HG02763 (cell line): ENCODE measurements at regions not wholly inside any gene's neighbourhood (a gene's known extent, or its start where the extent isn't known, plus 50 kb on each side); places are given as distances from the start of the nearest gene placed in this dataset.
"Not testable (repeated sequence)": the region's sequence is repeated elsewhere in the genome, so short reads cannot be mapped to it uniquely, and the experiment has no call there.

Experiments used
- ATAC-seq: cut with Tn5 transposase; IDR thresholded peaks from one replicate; pipeline ENCODE4 v1.9.1; 2021; ENCODE audit warnings: mild to moderate bottlenecking, moderate library complexity; ENCODE audit not compliant: unreplicated experiment

DNA sequence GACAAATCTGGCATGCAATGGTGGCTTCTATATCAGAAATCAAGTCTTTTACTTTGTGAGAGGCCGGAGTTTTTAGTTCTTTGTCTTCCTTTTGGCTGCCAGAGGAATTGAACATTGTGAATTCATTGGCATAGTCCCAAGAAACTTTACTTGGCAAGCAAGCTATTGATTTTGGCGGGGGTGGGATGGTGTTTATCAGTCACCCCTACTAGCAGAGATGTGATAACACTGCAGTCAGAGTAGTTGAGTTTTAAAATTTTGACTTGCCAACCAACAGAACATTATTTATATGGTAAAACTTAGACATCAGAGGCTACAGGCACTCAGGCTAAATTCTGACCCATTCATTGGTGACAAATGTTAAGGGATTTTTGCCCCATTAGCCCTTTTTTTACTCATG lies 129.7 kb downstream of the FAM72C start:
- not testable (repeated sequence) for ATAC-seq

DNA sequence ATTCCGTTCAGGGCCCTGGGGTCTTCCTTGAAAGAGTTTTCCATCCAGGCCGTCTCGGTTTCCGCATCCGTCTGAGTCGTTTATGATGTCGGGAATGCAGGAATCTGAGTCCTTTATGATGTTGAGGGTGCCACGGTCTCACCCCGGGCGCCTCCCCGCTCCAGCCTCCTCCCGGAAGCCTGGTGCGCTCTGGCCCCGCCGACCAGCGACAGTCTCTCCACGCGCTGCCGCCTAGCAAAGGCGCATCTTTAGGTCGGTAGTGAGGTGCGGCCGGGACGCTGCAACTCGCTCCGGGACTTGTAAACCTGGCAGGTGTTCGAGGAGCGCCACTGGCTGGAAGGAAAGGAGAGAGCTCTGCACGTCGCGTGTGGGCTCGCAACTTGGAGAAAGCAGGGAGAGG lies 132.6 kb downstream of the FAM72C start:
- ATAC-seq, result not testable (repeated sequence)

DNA sequence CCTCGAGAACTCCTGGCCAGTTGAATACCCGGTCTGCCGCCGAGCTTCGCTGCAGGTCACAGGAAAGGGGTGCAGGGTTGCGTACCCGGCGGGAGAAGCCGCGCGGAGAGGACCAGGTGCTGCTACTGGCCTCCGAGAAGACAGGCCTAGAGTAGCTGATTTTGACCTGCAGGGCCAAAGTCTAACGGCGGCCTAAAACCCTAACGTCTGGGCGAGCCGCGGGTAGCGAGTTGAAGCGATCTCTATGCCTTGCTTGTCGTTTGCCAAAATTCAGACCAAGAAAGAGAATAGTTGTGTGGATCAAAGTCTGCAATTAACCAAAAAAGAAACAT lies 133.2 kb downstream of the FAM72C start:
- not testable (repeated sequence) for ATAC-seq

DNA sequence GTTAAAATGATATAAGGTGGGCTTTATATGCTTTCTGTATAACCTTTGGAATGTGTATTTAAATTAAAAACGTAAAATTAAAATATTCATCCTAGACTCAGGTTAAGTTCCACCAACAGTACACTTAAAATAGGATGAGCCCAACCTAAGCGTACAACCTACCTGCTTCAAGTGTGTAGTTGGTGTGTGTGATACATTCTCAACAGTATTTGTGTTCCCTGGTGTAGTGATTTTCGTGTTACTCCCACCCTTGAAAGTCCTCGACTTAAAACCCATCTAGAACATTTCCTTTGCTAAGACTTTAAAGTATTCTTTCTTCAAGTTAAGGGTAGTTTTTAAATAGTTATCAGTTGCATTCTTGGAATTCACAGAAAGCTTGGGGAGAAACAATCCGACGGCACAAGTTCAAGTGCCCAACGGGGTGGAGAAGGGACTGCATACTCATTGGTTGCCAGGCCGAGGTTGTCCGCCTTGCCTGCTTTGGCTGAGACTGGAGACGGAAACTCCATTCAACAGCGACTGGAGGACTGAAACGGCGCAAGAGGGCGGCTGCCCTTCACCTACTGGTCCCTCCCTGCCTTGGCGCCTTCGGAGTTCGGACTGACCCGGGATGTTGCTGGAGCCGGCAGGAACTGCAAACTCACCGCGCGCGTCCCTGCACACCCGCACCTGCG lies 133.7 kb downstream of the FAM72C start:
- ATAC-seq, result not testable (repeated sequence)

DNA sequence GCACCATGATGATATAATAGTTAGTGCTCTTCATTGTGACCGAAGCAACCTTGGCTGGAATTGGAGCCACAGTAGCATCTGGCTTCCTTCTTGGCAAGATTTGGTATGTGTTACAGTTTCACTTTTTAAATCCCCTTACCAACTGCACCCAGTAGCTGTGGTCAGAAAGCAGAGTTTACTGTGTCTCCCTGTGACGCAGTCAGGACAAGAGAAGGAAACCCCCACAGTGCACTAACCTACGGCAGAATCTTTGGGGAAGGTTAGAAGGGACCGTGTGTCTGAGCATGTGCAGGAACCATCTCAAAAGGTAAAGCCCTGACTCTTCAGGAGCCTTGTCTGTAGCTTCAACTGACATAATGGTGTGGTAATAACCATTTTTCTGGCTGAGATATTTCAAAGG lies 138.4 kb downstream of the FAM72C start:
- not testable (repeated sequence) for ATAC-seq

DNA sequence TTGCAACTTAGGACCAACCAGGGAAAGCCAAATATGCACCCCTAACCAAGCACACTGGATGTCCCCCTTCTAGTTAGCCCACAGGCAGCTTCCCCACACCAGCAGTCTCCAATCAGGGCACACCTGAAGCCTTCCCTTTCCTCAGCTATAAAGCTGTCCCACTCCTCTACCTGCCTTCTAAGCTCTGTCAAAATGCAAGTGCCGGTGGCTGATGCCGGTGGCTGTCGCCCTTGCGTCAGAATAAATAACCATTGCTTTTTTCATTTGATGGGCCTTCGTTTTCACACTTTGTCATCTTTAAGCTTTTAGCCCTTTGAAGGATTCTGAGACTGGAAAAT lies 139.4 kb downstream of the FAM72C start:
- not testable (repeated sequence) for ATAC-seq

DNA sequence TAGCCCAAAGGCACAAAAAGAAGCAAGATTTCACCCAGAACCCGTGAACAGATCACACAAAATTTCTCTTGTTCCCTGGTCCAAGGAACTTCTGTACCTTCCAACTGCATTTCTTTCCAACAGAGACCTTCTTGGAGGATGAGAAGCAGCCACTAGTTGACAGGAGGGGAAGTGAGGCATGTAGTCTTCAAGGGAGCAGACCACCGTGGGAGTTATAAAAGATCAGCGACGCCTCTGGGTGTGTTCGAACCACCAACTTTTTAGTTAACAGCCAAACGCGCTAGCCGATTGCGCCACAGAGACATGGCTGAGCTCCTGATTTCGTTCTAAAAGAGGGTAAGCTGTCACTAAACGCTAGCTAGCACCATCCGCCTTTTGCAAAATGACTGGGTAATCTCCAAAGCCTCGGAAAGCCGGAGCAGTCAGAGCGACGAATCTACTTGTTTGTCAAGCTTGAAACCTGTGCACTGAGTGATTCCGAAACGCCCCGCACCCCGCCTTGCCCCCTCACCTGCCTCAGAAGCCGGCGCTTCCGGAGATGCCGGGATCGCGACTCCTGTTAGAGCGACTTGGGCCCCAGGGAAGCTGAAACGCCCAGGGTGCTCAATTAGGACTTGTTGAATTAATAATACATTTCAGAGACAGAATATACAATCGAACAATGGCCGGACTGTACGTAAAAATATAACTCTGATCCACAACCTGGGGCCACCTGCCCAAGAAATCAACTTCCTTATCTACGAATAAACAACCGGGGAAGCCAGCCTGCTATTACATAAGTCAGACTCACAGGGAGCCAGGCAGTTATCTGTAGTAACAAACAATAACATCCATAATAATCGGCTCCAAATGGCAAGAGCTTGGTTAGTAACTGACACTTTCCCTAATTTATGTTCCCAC lies 140.1 kb downstream of the FAM72C start:
- not testable (repeated sequence) for ATAC-seq

DNA sequence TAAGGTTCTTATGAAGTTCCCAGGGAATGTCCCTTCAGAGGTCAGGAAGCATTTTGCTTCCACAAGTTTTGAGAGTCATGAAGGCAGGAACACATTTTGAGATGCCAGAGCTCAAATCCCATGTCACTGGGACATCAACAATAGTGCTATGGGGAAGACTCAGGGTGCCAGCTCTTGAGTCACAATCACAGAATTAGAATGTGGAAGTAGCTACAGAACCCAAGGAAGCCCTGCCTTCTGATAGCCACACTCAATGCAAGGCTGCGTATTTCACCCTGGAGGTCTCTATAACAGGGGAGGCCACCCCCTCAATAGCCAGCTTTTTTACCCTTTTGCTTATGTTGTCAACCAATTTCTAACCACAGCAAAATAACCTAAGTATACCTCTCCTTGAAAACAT lies 145.6 kb downstream of the FAM72C start:
- not testable (repeated sequence) for ATAC-seq

DNA sequence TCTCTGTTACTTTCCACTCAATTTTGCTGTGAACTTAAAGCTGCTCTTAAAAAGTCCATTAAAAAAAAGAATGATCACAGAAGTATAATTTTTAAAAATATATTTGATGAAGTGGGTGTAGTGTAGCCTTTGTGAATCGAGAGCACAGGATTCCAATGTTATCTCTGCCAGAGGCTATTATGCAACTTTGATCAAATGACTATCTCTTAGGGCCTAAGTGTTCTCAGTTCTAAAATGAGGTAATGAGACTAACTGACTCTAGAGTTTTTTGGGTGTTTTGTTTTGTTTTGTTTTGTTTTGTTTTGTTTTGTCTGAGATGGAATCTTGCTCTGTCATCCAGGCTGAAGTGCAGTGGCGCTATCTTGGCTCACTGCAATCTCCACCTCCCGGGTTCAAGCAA lies 147.5 kb downstream of the FAM72C start:
- ATAC-seq, result not testable (repeated sequence)

DNA sequence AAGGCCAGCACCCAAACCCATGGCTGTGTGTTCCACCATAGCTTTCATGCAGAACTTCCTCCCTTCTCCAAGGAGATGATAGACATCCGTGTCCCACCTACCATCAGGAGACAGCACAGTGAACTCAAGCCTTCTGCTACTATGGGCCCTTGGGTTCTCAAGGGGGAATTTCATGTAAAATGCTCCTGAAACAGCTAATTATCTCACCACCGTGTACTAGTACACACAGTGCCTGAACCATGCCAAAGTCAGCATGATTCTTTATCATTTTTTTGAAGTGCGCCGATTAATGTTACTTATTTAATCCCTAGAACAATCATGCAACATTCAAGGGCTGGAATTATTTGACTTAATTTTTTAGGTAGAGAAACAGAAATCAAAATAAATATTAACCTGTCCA lies 151.7 kb downstream of the FAM72C start:
- not testable (repeated sequence) for ATAC-seq

DNA sequence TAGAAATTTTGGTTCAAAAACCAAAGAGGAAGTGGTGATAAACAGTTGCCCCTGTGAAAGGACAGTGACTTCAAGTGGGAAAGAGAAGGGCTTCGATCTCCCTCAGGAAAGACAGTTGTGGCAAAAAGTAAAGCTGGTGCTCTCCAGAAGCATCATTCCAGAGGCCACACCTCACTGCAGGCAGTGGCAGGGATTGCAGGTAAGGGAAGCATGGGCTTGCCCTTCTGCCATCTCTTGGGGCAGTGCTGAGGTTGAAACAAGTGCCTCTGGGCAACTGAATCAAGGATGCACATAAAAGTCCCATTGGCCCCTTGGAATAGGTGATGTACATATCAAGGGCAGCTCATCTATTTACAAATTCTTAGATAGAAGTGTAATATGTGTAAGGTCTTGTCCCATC lies 155.4 kb downstream of the FAM72C start:
- ATAC-seq, result not testable (repeated sequence)

DNA sequence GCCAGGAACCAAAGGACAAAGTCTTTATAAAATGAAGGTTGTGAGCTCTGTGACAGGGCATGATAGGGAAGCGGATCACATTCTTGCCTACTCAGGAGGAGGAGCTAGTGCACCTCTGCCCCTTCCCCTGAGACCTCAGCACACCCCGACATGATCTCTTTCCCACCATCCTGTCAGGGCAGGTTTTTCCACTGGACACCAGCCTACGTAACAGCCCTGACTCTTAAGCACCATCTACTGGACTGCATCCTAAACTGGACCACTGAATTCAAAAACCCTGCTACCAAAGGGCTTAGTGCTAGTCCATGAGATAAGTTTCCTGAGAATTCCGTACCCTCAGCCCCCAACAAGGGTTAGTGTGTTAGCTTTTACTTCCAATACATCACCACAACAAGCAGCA lies 166.4 kb downstream of the FAM72C start:
- ATAC-seq, result not testable (repeated sequence)

DNA sequence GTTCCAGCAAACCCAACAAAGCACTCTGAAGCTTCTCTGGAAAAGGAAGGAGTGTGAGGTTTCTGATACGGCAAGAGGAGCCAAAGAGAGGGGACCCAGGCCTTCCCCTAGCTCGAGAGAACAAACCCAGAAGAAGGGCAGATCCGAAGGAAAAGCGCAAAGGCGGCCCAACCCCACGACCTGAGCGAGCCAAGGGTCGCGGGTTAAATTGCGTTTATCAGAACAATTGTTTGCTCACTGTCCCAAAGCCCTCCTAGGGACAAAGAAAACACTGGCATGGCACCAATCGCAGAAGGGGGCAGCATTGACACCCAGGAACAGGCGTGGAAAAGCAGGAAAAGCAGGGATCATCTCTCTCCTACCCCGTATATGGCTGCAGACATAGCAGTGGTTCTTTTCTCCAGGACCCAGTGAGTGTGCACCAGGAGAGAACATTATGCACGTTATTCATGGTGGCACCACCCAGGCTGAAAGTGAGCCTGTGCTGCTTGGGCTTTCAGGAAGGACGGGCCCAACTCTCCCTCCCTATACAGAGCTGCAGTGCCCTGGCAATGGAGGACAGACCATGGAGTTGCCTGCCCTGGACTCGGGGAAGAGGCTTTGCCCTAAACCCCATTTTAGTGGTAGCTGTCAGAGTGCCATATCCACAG lies 167.0 kb downstream of the FAM72C start:
- not testable (repeated sequence) for ATAC-seq

DNA sequence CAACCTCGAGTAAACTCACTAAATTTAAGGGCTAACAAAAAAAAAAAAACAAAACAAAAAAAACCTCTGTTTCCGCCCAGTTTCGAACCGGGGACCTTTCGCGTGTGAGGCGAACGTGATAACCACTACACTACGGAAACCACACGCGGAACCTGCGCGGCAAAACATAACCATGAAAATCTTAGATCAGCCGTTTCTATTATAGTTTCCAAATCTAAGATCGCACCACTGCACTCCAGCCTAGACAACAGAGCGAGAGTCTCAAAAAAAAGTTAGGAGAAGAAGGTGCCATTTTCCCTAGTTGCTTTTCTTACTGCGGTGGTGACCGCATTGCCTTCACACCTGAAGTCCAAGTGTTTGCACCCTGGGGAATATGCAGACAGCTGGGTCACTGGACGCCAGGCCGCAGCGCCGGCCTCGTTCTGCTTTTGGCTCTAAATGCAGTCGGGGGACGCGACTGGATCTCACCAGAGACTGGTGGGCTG lies 167.8 kb downstream of the FAM72C start:
- ATAC-seq, result peak; percentile 44

DNA sequence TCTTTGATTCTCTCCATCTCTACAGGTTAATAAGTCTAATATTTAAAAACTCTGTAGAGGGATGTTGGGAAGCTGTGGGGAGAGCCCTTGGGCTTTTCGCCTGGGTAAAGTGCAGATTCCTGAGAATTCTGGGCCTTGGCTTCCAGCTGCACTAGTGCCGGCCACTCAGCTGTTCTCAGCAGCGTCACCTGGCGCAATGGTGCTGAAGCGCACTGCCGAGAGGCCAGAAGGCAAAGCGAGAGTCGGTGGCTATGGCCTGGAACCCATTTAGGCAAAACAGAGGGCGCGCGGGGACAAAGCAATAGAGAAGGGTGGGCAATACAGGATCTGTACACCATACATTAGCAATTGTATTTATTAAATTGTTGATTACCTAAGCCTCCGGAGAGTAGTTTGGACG lies 168.7 kb downstream of the FAM72C start:
- ATAC-seq, result not testable (repeated sequence)

DNA sequence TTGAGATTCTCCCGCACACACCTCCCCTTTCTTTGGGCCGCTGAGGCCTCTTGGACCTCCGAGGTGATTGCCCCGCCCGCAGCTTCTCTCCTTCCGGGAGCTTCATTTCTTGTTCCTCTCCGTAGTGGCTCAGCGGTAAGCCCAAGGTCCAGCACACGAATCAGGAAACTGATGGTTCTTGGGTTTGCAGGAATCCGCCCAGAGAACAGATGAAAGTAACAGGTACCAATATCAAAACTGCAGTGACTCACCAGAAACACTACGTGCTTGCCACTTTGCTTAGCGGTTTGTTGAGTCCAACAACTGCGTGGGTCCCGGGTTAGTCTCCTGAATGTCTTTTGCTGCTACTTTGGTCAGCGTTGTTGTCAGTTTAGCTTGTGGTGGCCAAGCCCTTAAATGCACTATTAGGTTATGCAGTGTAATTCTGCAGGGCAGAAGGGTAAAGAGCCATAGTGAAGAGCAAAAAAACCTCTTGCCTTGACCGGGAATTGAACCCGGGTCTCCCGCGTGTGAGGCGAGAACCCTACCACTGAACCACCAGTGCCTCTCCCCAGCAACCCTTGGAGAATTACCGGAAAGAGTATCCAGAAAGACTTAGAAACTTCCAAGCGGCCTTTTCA lies 172.1 kb downstream of the FAM72C start:
- not testable (repeated sequence) for ATAC-seq

DNA sequence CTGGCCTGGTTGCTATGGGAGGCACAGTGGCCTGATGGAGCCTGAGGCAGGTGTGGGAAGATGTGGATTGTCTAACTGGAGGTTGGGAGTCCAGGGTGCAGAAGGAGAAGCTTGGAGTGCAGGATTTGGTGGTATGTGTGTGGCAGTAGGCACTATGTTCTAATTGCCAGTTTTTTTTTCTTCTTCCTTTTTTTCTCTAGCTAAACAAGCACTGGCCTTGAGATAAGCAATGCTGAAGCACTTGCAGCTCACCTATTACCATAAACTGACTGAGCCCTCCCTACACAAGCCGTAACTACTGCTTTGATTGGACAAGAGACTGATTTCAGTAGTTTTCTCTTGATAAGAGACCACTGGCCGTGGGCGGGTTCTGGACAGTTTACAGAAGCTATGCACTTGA lies 175.4 kb downstream of the FAM72C start:
- ATAC-seq, result not testable (repeated sequence)

DNA sequence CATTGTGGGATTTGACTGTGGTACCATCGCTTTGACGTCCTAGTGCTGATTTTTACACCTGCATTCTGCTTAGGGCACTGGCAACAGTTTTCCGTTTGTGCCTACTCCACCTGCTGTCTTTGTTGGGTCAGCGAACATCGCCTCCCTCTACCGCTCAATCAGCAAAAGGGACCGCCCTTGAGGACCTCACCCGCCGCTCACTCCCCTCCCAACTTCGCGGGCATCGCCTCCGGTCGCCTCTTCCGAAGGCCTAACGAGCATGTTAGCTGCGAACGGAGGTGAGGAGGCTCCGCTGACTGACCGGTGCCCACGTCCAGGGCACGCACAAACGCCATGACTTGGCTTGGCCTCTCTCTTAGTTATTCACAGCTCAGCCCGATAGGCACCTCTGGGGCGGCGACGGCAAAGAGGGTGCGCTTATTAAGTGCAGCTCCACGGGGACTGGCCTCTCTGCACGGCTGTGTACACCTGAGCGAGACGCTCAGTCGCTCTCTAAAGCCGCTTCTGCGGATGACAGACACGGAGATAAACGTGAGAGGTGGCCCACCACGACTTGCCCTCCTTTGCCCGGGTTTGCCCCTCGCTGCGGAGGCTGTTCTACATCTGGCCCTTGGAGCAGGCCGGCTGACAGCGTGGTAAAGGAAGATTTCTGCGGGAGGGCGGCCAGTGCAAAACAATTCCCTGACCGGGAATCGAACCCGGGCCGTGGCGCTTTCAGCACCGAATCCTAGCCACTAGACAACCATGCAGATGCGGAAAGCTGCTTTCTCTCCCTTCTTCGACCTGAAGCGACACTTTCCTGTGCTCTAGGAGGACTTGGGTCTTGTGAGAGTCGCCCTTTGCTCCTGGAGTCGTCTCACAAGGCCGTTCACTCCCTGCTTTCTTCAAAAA lies 179.5 kb downstream of the FAM72C start:
- ATAC-seq, result not testable (repeated sequence)

DNA sequence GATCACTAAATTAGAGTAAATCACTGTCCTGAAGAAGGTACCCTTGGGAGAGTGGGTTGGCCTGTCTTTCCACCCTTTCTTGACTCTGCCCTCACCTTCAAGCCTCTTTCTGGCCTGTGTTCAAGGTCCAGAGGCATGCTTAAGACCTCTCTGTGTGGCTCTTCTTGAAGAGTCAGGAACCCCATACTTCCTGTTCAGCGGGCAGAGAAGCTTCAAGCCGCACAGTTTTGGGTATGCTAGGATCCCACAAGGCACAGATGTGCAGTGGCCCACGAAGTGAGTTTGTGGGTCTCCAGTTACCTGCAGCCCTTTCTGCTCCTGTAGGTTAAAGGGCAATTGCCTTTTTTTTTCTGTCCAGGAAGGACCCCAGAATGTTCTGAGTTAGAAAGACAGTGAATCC lies 185.4 kb downstream of the FAM72C start:
- not testable (repeated sequence) for ATAC-seq

DNA sequence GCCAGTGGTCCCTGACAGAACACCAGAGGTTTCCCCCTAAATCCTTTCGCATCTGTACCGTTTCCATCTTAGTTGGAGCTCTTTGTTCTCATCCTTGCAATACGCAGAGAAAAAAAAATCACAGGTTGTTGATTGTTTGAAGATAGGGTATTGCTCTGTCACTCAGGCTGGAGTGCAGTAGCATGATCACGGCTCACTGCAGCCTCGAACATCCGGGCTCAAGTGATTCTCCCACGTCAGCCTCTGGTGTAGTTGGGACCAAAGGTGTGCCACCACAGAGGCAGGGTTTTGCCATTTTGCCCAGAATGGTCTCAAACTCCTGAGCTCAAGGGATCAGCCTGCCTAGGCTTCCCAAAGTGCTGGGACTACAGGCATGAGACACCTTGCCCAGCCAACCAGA lies 185.9 kb downstream of the FAM72C start:
- not testable (repeated sequence) for ATAC-seq
